IPS-18a (cell line): ENCODE measurements at regions not wholly inside any gene's neighbourhood (a gene's known extent, or its start where the extent isn't known, plus 50 kb on each side); places are given as distances from the start of the nearest gene placed in this dataset.

Experiments
- H3K27ac ChIP-seq: one replicate; pipeline ENCODE4 v1.5.1; 2013; ENCODE audit warnings: low read length
- H3K27me3 ChIP-seq: one replicate; pipeline ENCODE4 v1.6.1; 2013; ENCODE audit warnings: mild to moderate bottlenecking, low read length; ENCODE audit not compliant: control insufficient read depth, insufficient read depth
- H3K36me3 ChIP-seq: one replicate; pipeline ENCODE4 v1.6.1; 2013; ENCODE audit warnings: low read depth, low read length; ENCODE audit not compliant: control insufficient read depth
- H3K4me1 ChIP-seq: one replicate; pipeline ENCODE4 v1.6.1; 2013; ENCODE audit warnings: low read depth, low read length; ENCODE audit not compliant: control insufficient read depth
- H3K4me3 ChIP-seq: one replicate; pipeline ENCODE4 v1.5.1; 2013; ENCODE audit warnings: low read length
- H3K9ac ChIP-seq: one replicate; pipeline ENCODE4 v1.6.1; 2013; ENCODE audit warnings: mild to moderate bottlenecking, low read length, moderate library complexity
- H3K9me3 ChIP-seq: one replicate; pipeline ENCODE4 v1.6.1; 2013; ENCODE audit warnings: low read depth, low read length; ENCODE audit not compliant: control insufficient read depth

- Histone ChIP-seq H3K27me3 (no peaks in the 10 kb centered on the region), H3K9ac (no peak overlapping the region), H3K4me1 (no peaks in the 10 kb centered on the region), H3K27ac (no peak overlapping the region), H3K36me3 (no peaks in the 10 kb centered on the region), H3K4me3 (no peak overlapping the region), H3K9me3 (peaks cover 18% of the 10 kb centered on the region)
These were observed 809.4 kb upstream of the CITED2 start for GRCh38 chr6:140183881-140184280.

- Histone ChIP-seq H3K4me1 (no peaks in the 10 kb centered on the region), H3K9ac (no peak overlapping the region), H3K27me3 (no peaks in the 10 kb centered on the region), H3K27ac (no peak overlapping the region), H3K36me3 (no peaks in the 10 kb centered on the region), H3K4me3 (no peak overlapping the region), H3K9me3 (peaks cover 13% of the 10 kb centered on the region)
These were observed 808.4 kb upstream of the CITED2 start for GRCh38 chr6:140182821-140183220.

GRCh38 chr6:140181876-140182275, 807.4 kb upstream of the CITED2 start:
- Histone ChIP-seq H3K9me3 (peaks cover 12% of the 10 kb centered on the region), H3K36me3 (no peaks in the 10 kb centered on the region), H3K27ac (no peak overlapping the region), H3K4me1 (no peaks in the 10 kb centered on the region), H3K27me3 (no peaks in the 10 kb centered on the region), H3K4me3 (no peak overlapping the region), H3K9ac (no peak overlapping the region)

DNA sequence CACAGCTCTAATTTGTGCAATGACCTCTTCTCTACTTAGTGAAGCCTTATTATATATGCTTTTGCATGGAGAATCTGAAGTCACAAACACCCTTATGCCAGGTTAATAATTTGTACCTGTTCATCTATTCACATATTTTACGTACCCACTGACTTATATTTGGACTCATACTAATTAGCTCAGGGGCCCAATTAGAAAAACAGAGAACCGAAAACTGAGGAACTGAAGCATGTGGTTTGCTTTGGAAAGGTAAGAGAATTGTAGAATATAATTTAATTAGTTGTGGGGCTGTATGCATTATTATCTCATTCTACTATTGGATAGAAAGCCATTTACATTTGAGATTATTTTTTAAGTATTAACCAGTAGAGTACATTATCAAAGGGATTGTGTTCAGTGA, 805.9 kb upstream of the CITED2 start:
- Histone ChIP-seq H3K9me3 (peaks cover 3% of the 10 kb centered on the region), H3K27me3 (no peaks in the 10 kb centered on the region), H3K36me3 (no peaks in the 10 kb centered on the region), H3K27ac (no peak overlapping the region), H3K4me3 (no peak overlapping the region), H3K9ac (no peak overlapping the region), H3K4me1 (no peaks in the 10 kb centered on the region)

DNA sequence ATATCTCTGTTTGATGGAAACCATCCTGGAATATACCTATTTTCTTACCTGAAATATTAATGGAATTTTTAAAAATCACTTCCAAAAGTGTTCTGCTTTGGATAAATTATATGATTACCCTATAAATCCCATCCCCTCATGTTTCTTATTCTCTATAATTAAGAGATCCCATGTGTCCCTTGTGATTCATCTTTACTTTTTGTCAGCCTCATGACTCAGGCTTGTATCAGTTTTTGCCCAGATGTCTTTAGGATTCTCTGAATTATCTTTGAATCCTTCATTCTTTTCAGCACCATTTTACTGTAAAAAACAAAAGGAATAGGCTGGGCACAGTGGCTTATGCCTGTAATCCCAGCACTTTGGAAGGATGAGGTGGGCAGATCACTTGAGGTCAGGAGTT, 804.5 kb upstream of the CITED2 start:
- H3K27ac ChIP-seq = no peak overlapping the region
- no peak overlapping the region for H3K9ac ChIP-seq
- no peaks in the 10 kb centered on the region for H3K27me3 ChIP-seq
- H3K36me3 ChIP-seq = no peaks in the 10 kb centered on the region
- H3K4me3 ChIP-seq = no peak overlapping the region
- H3K9me3 ChIP-seq = no peaks in the 10 kb centered on the region
- no peaks in the 10 kb centered on the region for H3K4me1 ChIP-seq

DNA sequence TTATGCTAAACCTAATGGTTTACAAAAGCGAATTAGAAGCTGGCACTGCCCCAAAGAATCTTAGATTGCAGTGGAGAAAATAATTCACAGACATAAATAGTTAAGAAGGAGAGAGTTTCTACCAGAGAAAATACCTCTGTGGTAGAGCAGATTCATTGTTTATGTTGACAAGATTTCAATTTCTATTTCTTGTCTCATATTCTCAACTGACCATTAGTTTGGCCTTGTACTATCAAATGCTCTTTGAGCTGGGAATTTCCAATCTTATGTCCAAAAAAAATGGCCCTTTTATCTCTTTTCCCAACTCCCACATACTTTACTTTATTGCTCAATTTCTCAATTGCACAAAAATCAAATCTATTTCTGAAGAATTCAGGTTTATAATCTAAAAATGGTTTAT, 804.1 kb upstream of the CITED2 start:
- Histone ChIP-seq H3K9me3 (no peaks in the 10 kb centered on the region), H3K9ac (no peak overlapping the region), H3K36me3 (no peaks in the 10 kb centered on the region), H3K27me3 (no peaks in the 10 kb centered on the region), H3K4me3 (no peak overlapping the region), H3K4me1 (no peaks in the 10 kb centered on the region), H3K27ac (no peak overlapping the region)

DNA sequence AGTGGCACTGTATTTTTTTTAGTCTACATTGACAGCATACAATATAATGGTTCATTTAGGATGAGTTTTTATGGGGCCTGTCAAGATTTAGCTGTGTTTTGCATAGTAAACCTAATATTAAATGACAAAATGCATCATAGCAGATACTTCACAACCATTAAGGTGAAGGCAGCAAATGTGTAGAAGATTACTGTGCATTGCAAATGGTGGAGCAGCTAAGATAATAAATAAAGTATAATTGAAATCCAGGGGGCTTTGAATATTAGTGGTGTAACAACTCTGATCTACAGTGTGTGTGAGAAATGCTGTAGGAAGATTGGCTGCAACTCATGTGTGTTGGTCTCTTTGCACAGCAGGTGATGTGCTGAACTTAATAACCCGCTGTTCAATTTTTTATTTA, 801.9 kb upstream of the CITED2 start:
- Histone ChIP-seq H3K36me3 (no peaks in the 10 kb centered on the region), H3K9ac (no peak overlapping the region), H3K9me3 (no peaks in the 10 kb centered on the region), H3K27ac (no peak overlapping the region), H3K4me3 (no peak overlapping the region), H3K4me1 (no peaks in the 10 kb centered on the region), H3K27me3 (no peaks in the 10 kb centered on the region)

GRCh38 chr6:140175486-140175885, 801.0 kb upstream of the CITED2 start:
- Histone ChIP-seq H3K36me3 (no peaks in the 10 kb centered on the region), H3K9ac (no peak overlapping the region), H3K4me1 (no peaks in the 10 kb centered on the region), H3K9me3 (no peaks in the 10 kb centered on the region), H3K27ac (no peak overlapping the region), H3K4me3 (no peak overlapping the region), H3K27me3 (no peaks in the 10 kb centered on the region)

- no peak overlapping the region for H3K27ac ChIP-seq
- no peak overlapping the region for H3K9ac ChIP-seq
- no peaks in the 10 kb centered on the region for H3K27me3 ChIP-seq
These were observed 800.1 kb upstream of the CITED2 start for GRCh38 chr6:140174524-140174923.

DNA sequence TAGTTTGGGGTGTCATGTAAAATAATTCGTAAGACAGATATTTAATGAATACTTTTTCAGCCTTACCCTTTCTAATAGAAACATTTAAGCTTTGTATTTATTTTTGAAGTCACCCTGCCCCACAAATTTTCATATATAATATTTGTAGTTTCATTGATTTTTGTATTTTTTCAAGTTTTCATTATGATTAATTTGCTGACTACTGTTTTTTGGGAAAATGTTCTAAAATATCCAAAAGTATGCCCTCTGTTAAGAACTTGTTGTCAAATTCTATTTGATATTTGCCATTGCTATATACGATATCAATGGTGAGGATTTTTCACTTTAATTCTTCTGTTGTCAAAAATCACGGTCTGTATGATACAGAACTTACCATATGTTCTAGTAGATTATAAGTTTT, 793.9 kb upstream of the CITED2 start:
- no peaks in the 10 kb centered on the region for H3K4me1 ChIP-seq
- no peak overlapping the region for H3K9ac ChIP-seq
- H3K9me3 ChIP-seq = no peaks in the 10 kb centered on the region
- no peaks in the 10 kb centered on the region for H3K27me3 ChIP-seq
- H3K4me3 ChIP-seq = no peak overlapping the region
- no peak overlapping the region for H3K27ac ChIP-seq
- H3K36me3 ChIP-seq = no peaks in the 10 kb centered on the region

More at GRCh38 chr6:140174524-140174923, 800.1 kb upstream of the CITED2 start:
- Histone ChIP-seq H3K4me1 (no peaks in the 10 kb centered on the region), H3K9me3 (no peaks in the 10 kb centered on the region), H3K36me3 (no peaks in the 10 kb centered on the region), H3K4me3 (no peak overlapping the region)

DNA sequence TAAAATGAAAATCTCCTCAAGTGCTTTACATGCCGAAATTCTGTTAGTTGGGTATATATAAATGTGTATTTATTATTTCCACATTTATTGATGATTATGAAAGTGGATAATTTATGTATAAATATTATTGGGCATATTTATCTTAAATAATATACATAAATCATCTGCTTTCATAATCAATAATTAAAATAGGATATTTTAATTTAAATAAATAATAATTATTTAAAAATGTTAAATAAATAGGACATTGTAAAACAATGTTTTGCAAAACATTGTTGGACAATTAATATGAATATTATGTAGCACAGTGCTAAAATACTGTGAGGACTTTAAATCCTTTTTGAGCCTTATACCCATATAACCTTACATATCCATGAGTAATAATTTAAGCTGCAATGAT, 786.5 kb upstream of the CITED2 start:
- H3K9me3 ChIP-seq = no peaks in the 10 kb centered on the region
- H3K4me1 ChIP-seq = no peaks in the 10 kb centered on the region
- H3K4me3 ChIP-seq = no peak overlapping the region
- no peaks in the 10 kb centered on the region for H3K36me3 ChIP-seq
- H3K27me3 ChIP-seq = no peaks in the 10 kb centered on the region
- no peak overlapping the region for H3K27ac ChIP-seq
- H3K9ac ChIP-seq = no peak overlapping the region

DNA sequence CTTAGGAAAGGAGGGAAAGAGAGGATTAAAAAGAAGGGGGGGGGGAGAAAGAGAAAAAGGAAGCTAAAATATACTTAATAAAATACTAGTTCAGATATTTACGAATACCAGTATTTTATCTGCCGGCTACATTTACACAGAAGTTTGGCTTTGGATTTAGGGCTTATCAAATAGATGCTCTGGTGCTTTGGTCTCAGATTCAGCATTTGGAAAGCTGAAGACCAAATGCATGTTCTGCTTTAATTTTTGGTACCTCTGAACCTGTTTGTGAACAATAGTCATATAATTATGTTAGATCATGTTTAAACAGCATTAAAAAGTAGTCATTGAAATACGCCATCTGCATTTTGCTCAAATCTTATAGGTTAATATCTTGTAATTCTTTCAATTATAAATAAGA, 786.0 kb upstream of the CITED2 start:
- no peak overlapping the region for H3K4me3 ChIP-seq
- H3K4me1 ChIP-seq = no peaks in the 10 kb centered on the region
- no peak overlapping the region for H3K9ac ChIP-seq
- no peaks in the 10 kb centered on the region for H3K9me3 ChIP-seq
- H3K36me3 ChIP-seq = no peaks in the 10 kb centered on the region
- H3K27ac ChIP-seq = no peak overlapping the region
- no peaks in the 10 kb centered on the region for H3K27me3 ChIP-seq
